IPS-11a (cell line): ENCODE measurements at regions not wholly inside any gene's neighbourhood (a gene's known extent, or its start where the extent isn't known, plus 50 kb on each side); places are given as distances from the start of the nearest gene placed in this dataset.

Source experiments
- H3K4me3 ChIP-seq: one replicate; pipeline ENCODE4 v1.5.1; 2013; ENCODE audit warnings: low read depth, low read length, control low read depth

GRCh38 chr22:27568265-27568664, 233.3 kb downstream of the MN1 start:
- no peak overlapping the region for H3K4me3 ChIP-seq

- H3K4me3 ChIP-seq, result no peak overlapping the region
These were observed 229.9 kb downstream of the MN1 start for GRCh38 chr22:27571463-27572277.

DNA sequence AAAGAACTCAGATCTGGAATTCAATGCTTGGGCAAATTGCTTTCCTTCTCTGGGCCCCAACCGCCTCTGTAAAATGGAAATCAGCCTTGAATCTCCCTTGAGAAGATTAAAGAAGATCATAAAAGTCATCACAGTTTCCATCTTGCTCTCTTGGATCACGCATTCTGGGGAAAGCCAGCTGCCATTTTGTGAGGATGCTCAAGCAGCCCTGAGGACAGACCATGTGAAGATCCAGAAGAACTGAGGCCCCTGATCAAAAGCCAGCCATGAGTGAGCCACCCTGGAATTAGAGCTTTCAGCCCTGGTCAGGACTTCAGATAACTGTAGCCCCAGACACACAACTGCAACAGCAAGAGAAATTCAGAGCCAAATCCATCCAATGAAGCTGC, 229.3 kb downstream of the MN1 start:
- H3K4me3 ChIP-seq, result no peak overlapping the region

DNA sequence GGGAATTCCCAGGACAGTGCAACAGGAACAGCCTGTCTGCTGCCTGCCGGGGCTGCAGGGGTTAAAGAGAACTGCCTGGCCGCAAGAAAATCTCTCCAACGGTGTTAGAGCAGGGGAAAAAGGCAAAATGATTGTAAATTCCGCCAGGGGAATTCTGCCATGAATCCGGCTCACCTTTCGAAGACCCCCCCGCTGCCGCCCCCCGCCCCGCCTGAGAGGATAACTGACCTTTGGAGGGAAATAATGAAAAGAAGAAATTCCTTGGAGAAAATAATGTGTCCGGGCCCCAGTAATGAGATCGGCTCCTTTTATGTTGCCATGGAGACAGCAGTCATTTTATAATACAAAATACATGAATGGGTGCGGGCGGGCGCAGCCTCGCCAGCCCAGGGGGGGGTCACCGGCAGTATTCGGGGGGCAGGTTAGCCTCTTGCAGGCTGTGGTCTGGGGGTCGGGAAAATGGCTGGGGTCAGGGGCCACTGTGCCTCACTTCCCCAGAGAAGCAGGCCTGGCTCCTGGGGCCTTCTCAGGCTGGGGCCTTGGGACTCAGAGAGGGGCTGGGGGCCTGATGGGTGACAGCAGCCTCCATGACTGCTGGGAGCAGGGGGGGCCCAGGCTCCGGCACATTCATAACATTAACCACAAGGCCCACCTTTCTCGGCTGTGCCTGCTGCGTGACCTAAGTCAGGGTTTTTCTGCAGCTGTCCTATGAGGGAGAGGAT, 228.1 kb downstream of the MN1 start:
- no peak overlapping the region for H3K4me3 ChIP-seq

GRCh38 chr22:27574002-27574366, 227.6 kb downstream of the MN1 start:
- H3K4me3 ChIP-seq, result no peak overlapping the region

DNA sequence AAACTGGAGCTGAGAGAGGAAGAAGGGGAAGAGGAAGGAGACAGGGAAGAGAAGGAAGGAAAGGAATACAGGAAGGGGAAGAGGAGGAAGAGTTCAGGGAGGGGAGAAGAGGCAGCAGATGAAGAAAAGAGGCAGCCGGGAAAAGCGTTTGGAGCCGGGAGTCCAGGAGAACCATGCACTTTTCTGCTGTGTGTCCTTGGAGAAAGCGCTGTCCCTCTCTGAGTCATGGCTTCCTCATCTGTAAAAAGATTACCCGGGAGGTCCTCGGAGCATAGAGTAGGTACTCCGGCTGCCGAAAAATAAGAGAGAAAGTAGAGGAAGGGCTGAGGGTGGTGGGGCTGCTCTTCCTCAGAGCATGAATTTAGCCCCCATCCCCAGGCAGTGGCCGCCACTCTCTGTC, 226.9 kb downstream of the MN1 start:
- H3K4me3 ChIP-seq, result no peak overlapping the region

DNA sequence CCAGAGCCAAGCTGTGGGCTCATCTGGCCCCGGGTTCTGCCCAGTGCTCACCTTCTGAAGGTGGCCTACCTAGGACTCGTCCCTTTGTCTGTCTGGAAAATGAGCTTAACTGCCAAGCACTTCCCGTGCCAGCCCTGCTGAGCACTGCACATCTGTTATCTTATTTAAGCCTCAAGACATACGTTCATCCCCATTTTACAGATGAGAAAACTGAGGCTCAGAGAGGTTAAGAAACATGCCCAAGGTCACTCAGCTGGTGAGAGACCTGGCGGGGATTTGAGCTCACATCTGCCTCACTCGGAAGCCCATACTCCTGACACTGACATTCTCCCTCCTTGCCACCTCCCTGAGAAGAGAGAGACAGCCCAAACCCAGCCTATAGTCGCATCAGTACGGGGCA, 226.2 kb downstream of the MN1 start:
- H3K4me3 ChIP-seq, result no peak overlapping the region

DNA sequence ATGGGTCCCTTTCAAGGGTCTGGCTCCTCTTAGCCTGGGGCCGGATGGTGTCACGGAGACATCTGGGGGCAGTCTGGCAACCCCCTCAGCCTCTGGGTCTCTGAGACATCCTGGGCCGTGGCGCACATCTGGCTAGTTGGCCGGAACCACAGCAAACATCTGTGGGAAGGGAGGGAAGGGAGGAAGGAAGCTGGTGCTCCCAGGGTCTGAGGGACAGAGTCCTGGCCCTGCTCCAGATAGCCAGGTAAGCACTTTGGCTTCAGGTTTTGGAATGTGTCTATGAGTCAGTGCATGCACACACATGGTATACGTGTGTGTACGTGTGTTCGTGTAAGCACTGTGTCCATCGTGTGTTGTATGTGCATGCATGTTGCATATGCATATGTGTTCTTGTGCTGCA, 225.1 kb downstream of the MN1 start:
- H3K4me3 ChIP-seq, result no peak overlapping the region

GRCh38 chr22:27576815-27577573, 224.6 kb downstream of the MN1 start:
- no peak overlapping the region for H3K4me3 ChIP-seq

DNA sequence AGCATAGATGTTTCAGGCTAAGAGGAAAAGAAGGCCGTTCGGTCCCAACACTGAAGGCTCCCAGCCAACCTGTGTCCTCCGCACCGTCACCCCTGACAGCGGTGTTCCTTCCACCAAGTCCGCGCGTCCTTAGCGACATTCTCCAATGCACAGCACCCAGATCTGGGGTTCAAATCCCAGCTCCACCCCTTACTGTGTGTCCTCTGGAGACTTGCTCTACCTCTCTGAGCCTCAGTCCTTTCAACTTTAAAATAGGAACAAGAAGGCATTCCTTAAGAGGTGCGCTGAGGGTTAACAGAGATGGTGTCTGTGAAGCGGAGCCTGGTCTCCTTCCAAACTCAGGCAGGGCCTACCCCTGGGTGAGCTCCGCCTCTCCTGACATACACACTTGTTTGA, 224.0 kb downstream of the MN1 start:
- no peak overlapping the region for H3K4me3 ChIP-seq

- no peak overlapping the region for H3K4me3 ChIP-seq
These were observed 222.5 kb downstream of the MN1 start for GRCh38 chr22:27578937-27579617.

DNA sequence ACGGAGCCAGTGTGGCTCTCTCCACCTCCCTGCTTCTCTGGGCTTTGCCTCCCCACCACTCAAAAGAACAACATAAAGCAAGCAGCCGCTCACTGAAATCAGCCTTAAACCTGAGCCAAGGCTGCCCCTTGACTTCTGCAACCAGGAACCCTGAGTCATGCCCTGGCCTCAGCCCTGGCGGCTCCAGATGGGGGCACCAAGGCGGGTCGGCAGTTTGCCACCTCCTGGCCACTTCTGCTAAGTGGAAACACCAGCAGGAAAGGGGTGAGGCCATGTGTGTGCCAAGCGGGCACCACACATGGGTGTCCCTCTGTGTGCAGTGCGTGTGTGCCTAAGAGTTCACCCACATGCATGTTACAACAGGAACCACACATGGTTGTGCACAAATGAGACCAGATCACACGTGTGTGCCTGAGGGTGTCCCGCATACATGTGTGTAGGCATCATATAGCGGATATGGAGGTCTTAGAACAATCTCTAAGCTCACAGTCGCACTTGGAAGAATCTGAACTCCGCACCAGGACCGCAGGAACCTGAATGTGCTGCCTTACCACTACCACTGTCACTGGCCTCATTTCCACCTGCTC, 221.2 kb downstream of the MN1 start:
- no peak overlapping the region for H3K4me3 ChIP-seq

GRCh38 chr22:27581236-27581635, 220.3 kb downstream of the MN1 start:
- H3K4me3 ChIP-seq, result no peak overlapping the region

- no peak overlapping the region for H3K4me3 ChIP-seq
These were observed 219.9 kb downstream of the MN1 start for GRCh38 chr22:27581688-27582087.

- H3K4me3 ChIP-seq, result no peak overlapping the region
These were observed 217.7 kb downstream of the MN1 start for GRCh38 chr22:27583856-27584255.

DNA sequence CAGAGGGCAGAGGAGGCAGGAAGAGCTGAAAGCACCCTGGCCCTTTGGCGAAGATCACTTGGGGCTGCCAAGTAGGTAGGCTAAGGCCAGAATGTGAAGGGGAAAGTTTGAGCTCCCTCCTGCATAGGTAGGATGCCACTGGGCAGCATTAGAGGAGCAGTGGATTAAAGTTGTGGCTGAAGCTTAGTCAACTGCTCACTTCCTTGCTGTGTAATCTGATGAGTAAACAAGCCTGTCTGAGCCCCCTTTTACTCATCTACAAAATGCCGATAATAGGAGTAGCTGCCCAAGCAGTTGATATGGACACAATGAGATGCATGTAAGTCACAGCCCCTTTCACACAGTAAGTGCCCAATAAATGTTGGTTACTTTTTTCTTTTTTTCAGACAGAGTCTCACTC, 216.4 kb downstream of the MN1 start:
- H3K4me3 ChIP-seq, result no peak overlapping the region

DNA sequence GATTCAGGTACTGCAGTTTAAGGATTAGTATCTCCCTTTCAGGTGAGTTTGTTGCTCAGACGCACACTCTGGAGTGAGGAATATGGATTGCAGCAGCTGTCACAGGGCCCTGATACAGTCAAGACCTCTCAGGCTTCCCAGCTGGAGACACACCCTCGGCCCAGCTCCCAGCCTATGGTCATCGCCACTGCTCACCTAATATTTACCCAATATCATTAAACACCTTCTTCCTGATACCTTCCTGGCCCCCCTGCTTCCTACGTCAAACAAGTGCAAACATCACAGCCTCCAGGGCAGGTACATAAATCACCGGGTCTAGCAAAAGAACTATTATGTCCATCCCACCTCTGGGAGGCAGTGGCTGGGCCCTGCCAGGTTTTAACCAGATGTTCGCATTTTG, 213.3 kb downstream of the MN1 start:
- H3K4me3 ChIP-seq, result no peak overlapping the region

DNA sequence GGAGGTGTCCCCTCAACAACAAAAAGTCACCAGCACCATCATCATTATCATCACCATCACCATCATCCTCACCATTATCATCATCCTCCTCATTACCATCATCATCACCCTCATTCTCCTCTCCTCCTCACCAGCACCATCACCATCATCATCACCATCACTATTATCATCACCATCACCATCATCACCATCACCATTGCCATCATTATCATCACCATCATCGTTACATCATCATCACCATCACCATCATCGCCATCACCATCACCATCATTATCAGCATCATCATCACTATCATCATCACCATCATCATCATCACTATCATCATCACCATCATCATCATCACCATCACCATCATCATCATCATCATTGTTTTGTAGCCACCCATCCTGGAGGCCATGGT, 212.6 kb downstream of the MN1 start:
- no peak overlapping the region for H3K4me3 ChIP-seq

- no peak overlapping the region for H3K4me3 ChIP-seq
These were observed 210.5 kb downstream of the MN1 start for GRCh38 chr22:27591060-27591459.

- H3K4me3 ChIP-seq, result no peak overlapping the region
These were observed 208.2 kb downstream of the MN1 start for GRCh38 chr22:27593378-27593777.

GRCh38 chr22:27594020-27594419, 207.5 kb downstream of the MN1 start:
- no peak overlapping the region for H3K4me3 ChIP-seq
